WTC11 (cell line): ENCODE measurements at regions not wholly inside any gene's neighbourhood (a gene's known extent, or its start where the extent isn't known, plus 50 kb on each side); places are given as distances from the start of the nearest gene placed in this dataset.

Experiments
- ATAC-seq: fragments of 200-7000 bp; cut with Tn5 transposase; 2 replicates; pipeline ENCODE4 v1.10.0; 2021; ENCODE audit warnings: mild to moderate bottlenecking, moderate library complexity
- CTCF ChIA-PET: fragments of 300-600 bp; sonication (Branson Sonifier 250); formaldehyde crosslinking; loops from one replicate; lab custom pipeline; 2021; ENCODE audit warnings: antibody characterized with exemption; lab: Charles Lee
- POLR2A ChIA-PET: fragments of 350-600 bp; sonication (Branson Sonifier 250); formaldehyde crosslinking; loops from one replicate; lab custom pipeline; 2021; ENCODE audit warnings: antibody characterized with exemption; lab: Charles Lee
- DNase-seq: peaks from one replicate; pipeline ENCODE4 v3.0.0; 2021; ENCODE audit warnings: low spot score
- H3K27ac Mint-ChIP-seq: 2 replicates; pipeline ENCODE4 v1.8.0; 2021; ENCODE audit warnings: mixed read lengths
- H3K27me3 Mint-ChIP-seq: 2 replicates; pipeline ENCODE4 v1.8.0; 2021; ENCODE audit warnings: low read depth, mild to moderate bottlenecking, moderate library complexity, mixed read lengths
- H3K36me3 Mint-ChIP-seq: 2 replicates; pipeline ENCODE4 v1.8.0; 2021; ENCODE audit warnings: mixed read lengths
- H3K4me1 Mint-ChIP-seq: 2 replicates; pipeline ENCODE4 v1.8.0; 2022; ENCODE audit warnings: mixed read lengths
- H3K4me3 Mint-ChIP-seq: 2 replicates; pipeline ENCODE4 v1.8.0; 2021; ENCODE audit warnings: mild to moderate bottlenecking, moderate library complexity, mixed read lengths
- H3K9me3 Mint-ChIP-seq: 2 replicates; pipeline ENCODE4 v1.8.0; 2021; ENCODE audit warnings: mixed read lengths
- E2F5 ChIP-seq: sonication (generic); formaldehyde crosslinking; IDR thresholded peaks from 2 replicates; pipeline ENCODE4 v1.8.1; 2022; ENCODE audit warnings: mild to moderate bottlenecking, moderate library complexity, missing genetic modification reagents
- EMX1 ChIP-seq: fragments of 250-450 bp; sonication (Bioruptor Pico); IDR thresholded peaks from 2 replicates; pipeline ENCODE4 v1.8.0; 2021; ENCODE audit warnings: mild to moderate bottlenecking
- ETV6 ChIP-seq: sonication (generic); formaldehyde crosslinking; IDR thresholded peaks from 2 replicates; pipeline ENCODE4 v1.8.1; 2022; ENCODE audit warnings: mild to moderate bottlenecking, missing genetic modification reagents
- FOXJ3 ChIP-seq: sonication (generic); formaldehyde crosslinking; IDR thresholded peaks from 2 replicates; pipeline ENCODE4 v1.9.0; 2021; ENCODE audit warnings: missing genetic modification reagents, mild to moderate bottlenecking, borderline replicate concordance
- FOXP1 ChIP-seq: sonication (generic); formaldehyde crosslinking; IDR thresholded peaks from 2 replicates; pipeline ENCODE4 v1.8.0; 2022; ENCODE audit warnings: missing genetic modification reagents, mild to moderate bottlenecking, moderate library complexity, borderline replicate concordance
- GRHL2 ChIP-seq: fragments of 250-450 bp; sonication (Bioruptor Pico); IDR thresholded peaks from 2 replicates; pipeline ENCODE4 v1.8.0; 2022; ENCODE audit warnings: mild to moderate bottlenecking, moderate library complexity; ENCODE audit not compliant: insufficient replicate concordance, severe bottlenecking
- JAZF1 ChIP-seq: fragments of 250-450 bp; sonication (Bioruptor Pico); IDR thresholded peaks from 2 replicates; pipeline ENCODE4 v1.9.0; 2021; ENCODE audit warnings: moderate library complexity, mild to moderate bottlenecking, inconsistent platforms
- MYBL2 ChIP-seq: sonication (generic); formaldehyde crosslinking; IDR thresholded peaks from 2 replicates; pipeline ENCODE4 v1.8.1; 2023; ENCODE audit warnings: mild to moderate bottlenecking, moderate library complexity, missing genetic modification reagents
- NR1H2 ChIP-seq: sonication (generic); formaldehyde crosslinking; IDR thresholded peaks from 2 replicates; pipeline ENCODE4 v1.9.0; 2021; ENCODE audit warnings: mild to moderate bottlenecking, moderate library complexity, missing genetic modification reagents
- SMAD4 ChIP-seq: sonication (generic); formaldehyde crosslinking; IDR thresholded peaks from 2 replicates; pipeline ENCODE4 v1.8.0; 2022; ENCODE audit warnings: mild to moderate bottlenecking, missing genetic modification reagents
- STAT6 ChIP-seq: sonication (generic); formaldehyde crosslinking; conservative IDR thresholded peaks from 2 replicates; pipeline ENCODE4 v1.8.1; 2023; ENCODE audit warnings: mild to moderate bottlenecking, low read depth, missing genetic modification reagents, moderate library complexity
- ZBTB21 ChIP-seq: sonication (generic); formaldehyde crosslinking; IDR thresholded peaks from 2 replicates; pipeline ENCODE4 v1.8.1; 2023; ENCODE audit warnings: mild to moderate bottlenecking, missing genetic modification reagents, borderline replicate concordance
- ZNF121 ChIP-seq: sonication (generic); formaldehyde crosslinking; IDR thresholded peaks from 2 replicates; pipeline ENCODE4 v1.8.0; 2023; ENCODE audit warnings: missing genetic modification reagents
- ZNF138 ChIP-seq: sonication (generic); formaldehyde crosslinking; conservative IDR thresholded peaks from 2 replicates; pipeline ENCODE4 v1.8.1; 2022; ENCODE audit warnings: mild to moderate bottlenecking, moderate library complexity, missing genetic modification reagents
- ZNF281 ChIP-seq: sonication (generic); formaldehyde crosslinking; IDR thresholded peaks from 2 replicates; pipeline ENCODE4 v1.8.0; 2023; ENCODE audit warnings: mild to moderate bottlenecking, missing genetic modification reagents
- ZNF532 ChIP-seq: fragments of 250-450 bp; sonication (Bioruptor Pico); IDR thresholded peaks from 2 replicates; pipeline ENCODE4 v1.9.0; 2021; ENCODE audit warnings: mild to moderate bottlenecking, borderline replicate concordance
- ZSCAN18 ChIP-seq: fragments of 250-450 bp; sonication (Bioruptor Pico); IDR thresholded peaks from 2 replicates; pipeline ENCODE4 v2.1.2; 2022; ENCODE audit warnings: mild to moderate bottlenecking, moderate library complexity

GRCh38 chr5:60195083-60195482 lies 301.6 kb upstream of the PDE4D start:
- Mint-ChIP-seq H3K36me3 (no peaks in the 10 kb centered on the region), H3K4me1 (peaks cover 3% of the 10 kb centered on the region; the same call in 1 of the 2 replicates), H3K27me3 (no peaks in the 10 kb centered on the region), H3K27ac (no peak overlapping the region), H3K4me3 (no peak overlapping the region), H3K9me3 (no peaks in the 10 kb centered on the region)
- POLR2A ChIA-PET, result no interaction called here
- DNase-seq, result no peak
- ATAC-seq, result no peak
- no peak for TF ChIP-seq ZNF532 (CRISPR knock-in tag)
- TF ChIP-seq NR1H2 (CRISPR knock-in tag), result no peak
- no peak for TF ChIP-seq JAZF1
- TF ChIP-seq STAT6 (CRISPR knock-in tag), result no peak
- TF ChIP-seq ZBTB21, result no peak
- TF ChIP-seq ZNF121 (CRISPR knock-in tag), result no peak
- TF ChIP-seq ZNF281 (CRISPR knock-in tag), result no peak
- no peak for TF ChIP-seq MYBL2
- no peak for TF ChIP-seq E2F5 (CRISPR knock-in tag)
- TF ChIP-seq ETV6, result no peak
- TF ChIP-seq SMAD4 (CRISPR knock-in tag), result no peak
- TF ChIP-seq FOXP1 (CRISPR knock-in tag), result no peak
- TF ChIP-seq, all 79 proteins: peak for 0
- CTCF ChIA-PET, result no interaction called here

GRCh38 chr5:60185231-60186099 lies 291.9 kb upstream of the PDE4D start:
- no peaks in the 10 kb centered on the region for H3K9me3 Mint-ChIP-seq
- POLR2A ChIA-PET, result no interaction called here
- H3K27ac Mint-ChIP-seq, result no peak overlapping the region
- H3K27me3 Mint-ChIP-seq, result no peaks in the 10 kb centered on the region
- H3K4me1 Mint-ChIP-seq, result no peaks in the 10 kb centered on the region
- no peaks in the 10 kb centered on the region for H3K36me3 Mint-ChIP-seq
- ATAC-seq (no peak), DNase-seq (no peak)
- H3K4me3 Mint-ChIP-seq, result no peak overlapping the region
- CTCF ChIA-PET, result no interaction called here
- TF ChIP-seq ZNF138 (CRISPR knock-in tag) (no peak), EMX1 (no peak), SMAD4 (CRISPR knock-in tag) (no peak), STAT6 (CRISPR knock-in tag) (no peak), ZSCAN18 (CRISPR knock-in tag) (no peak), GRHL2 (CRISPR knock-in tag) (no peak), FOXJ3 (CRISPR knock-in tag) (no peak), FOXP1 (CRISPR knock-in tag) (no peak)
